Vagina (tissue), 2 donors: ENCODE measurements at regions not wholly inside any gene's neighbourhood (a gene's known extent, or its start where the extent isn't known, plus 50 kb on each side); places are given as distances from the start of the nearest gene placed in this dataset.

ENCODE experiments used
- CTCF ChIP-seq, 3 experiments: fragments of 450-650 bp in 2 of 3; fragments of 200-600 bp in 1 of 3; sonication (generic) in 1 of 3; IDR thresholded peaks; one replicate each; pipeline ENCODE4 v1.5.1; 2017 to 2019; ENCODE audit warnings: antibody characterized with exemption in 3 of 3, mild to moderate bottlenecking in 2 of 3, moderate library complexity in 2 of 3
- POLR2A ChIP-seq, 2 donors: fragments of 450-650 bp; IDR thresholded peaks; one replicate each; pipeline ENCODE4 v1.6.1; 2017; ENCODE audit warnings: antibody characterized with exemption in 2 of 2, mild to moderate bottlenecking in 2 of 2, moderate library complexity in 2 of 2
- POLR2AphosphoS5 ChIP-seq, 2 donors: sonication (generic); formaldehyde crosslinking; IDR thresholded peaks; one replicate each; pipeline ENCODE4 v1.9.0; 2017; ENCODE audit warnings: antibody characterized with exemption in 2 of 2, mild to moderate bottlenecking in 2 of 2, low read depth in 1 of 2; ENCODE audit not compliant: insufficient read depth in 1 of 2

- no peak for TF ChIP-seq CTCF (IDR thresholded peaks at IDR 0.05)
- no peak for TF ChIP-seq POLR2A (IDR thresholded peaks at IDR 0.05)
- TF ChIP-seq POLR2AphosphoS5 (IDR thresholded peaks at IDR 0.05; ENCODE audit: insufficient read depth in 1 of 2, low read depth in 1 of 2), result no peak
These were observed 80.4 kb upstream of the TCF12 start for GRCh38 chr15:56838085-56838484.
